ENCODE measurements at regions not wholly inside any gene's neighbourhood (a gene's known extent, or its start where the extent isn't known, plus 50 kb on each side); places are given as distances from the start of the nearest gene placed in this dataset.

GRCh38 chr15:48061605-48062004, 59.2 kb upstream of the SLC24A5 start:
- FAIRE-seq = no peak
- no peak for ATAC-seq
- WGBS, 2 donors = 69 to 76% methylated on average over 6 of the region's 6 CpGs
- no peak for DNase-seq
- H3K4me3 ChIP-seq = no peak overlapping the region
- intact Hi-C loops (cut with DNase I) = no loop called here
- TF ChIP-seq CTCF (IDR thresholded peaks at IDR 0.05) = no peak
- H3K36me3 ChIP-seq = no peaks in the 10 kb centered on the region
- H3K9me3 ChIP-seq = no peaks in the 10 kb centered on the region
- no peaks in the 10 kb centered on the region for H3K4me1 ChIP-seq
- H3K27me3 ChIP-seq = no peaks in the 10 kb centered on the region
- H3K27ac ChIP-seq = no peak overlapping the region

GRCh38 chr15:48062148-48062872, 58.5 kb upstream of the SLC24A5 start:
- Histone ChIP-seq H3K36me3 (no peaks in the 10 kb centered on the region), H3K4me3 (no peak overlapping the region), H3K27ac (no peak overlapping the region), H3K4me1 (no peaks in the 10 kb centered on the region), H3K9me3 (no peaks in the 10 kb centered on the region), H3K27me3 (no peaks in the 10 kb centered on the region)
- FAIRE-seq (no peak), ATAC-seq (peak in 2 of 4 donors; percentile 52 to 75), DNase-seq (no peak)
- 65 to 67% methylated on average over 11 of the region's 11 CpGs for WGBS, 2 donors
- no peak for TF ChIP-seq CTCF (IDR thresholded peaks at IDR 0.05)
- intact Hi-C loops (cut with DNase I) = no loop called here

GRCh38 chr15:48063411-48063985, 57.3 kb upstream of the SLC24A5 start:
- FAIRE-seq (no peak), DNase-seq (no peak), ATAC-seq (no peak)
- WGBS, 2 donors = 47 to 48% methylated on average over 2 of the region's 2 CpGs
- Histone ChIP-seq H3K27me3 (no peaks in the 10 kb centered on the region), H3K36me3 (no peaks in the 10 kb centered on the region), H3K4me1 (no peaks in the 10 kb centered on the region), H3K27ac (no peak overlapping the region), H3K4me3 (no peak overlapping the region), H3K9me3 (no peaks in the 10 kb centered on the region)
- intact Hi-C loops (cut with DNase I) = no loop called here
- no peak for TF ChIP-seq CTCF (IDR thresholded peaks at IDR 0.05)

- TF ChIP-seq CTCF (IDR thresholded peaks at IDR 0.05) = no peak
- FAIRE-seq = no peak
These were observed 56.4 kb upstream of the SLC24A5 start for GRCh38 chr15:48064421-48064820.

GRCh38 chr15:48066456-48066855, 54.3 kb upstream of the SLC24A5 start:
- H3K36me3 ChIP-seq = no peaks in the 10 kb centered on the region
- H3K9me3 ChIP-seq = no peaks in the 10 kb centered on the region
- DNase-seq (no peak), ATAC-seq (no peak), FAIRE-seq (no peak)
- no peaks in the 10 kb centered on the region for H3K27me3 ChIP-seq
- 53% methylated on average over 3 of the region's 3 CpGs for WGBS, 2 donors
- no peak overlapping the region for H3K27ac ChIP-seq
- TF ChIP-seq CTCF (IDR thresholded peaks at IDR 0.05) = no peak
- H3K4me1 ChIP-seq = no peaks in the 10 kb centered on the region
- H3K4me3 ChIP-seq = no peak overlapping the region
- intact Hi-C loops (cut with DNase I) = no loop called here

More at GRCh38 chr15:48064421-48064820, 56.4 kb upstream of the SLC24A5 start:
- DNase-seq (no peak), ATAC-seq (no peak)
- H3K9me3 ChIP-seq = no peaks in the 10 kb centered on the region
- no peaks in the 10 kb centered on the region for H3K36me3 ChIP-seq
- H3K27ac ChIP-seq = no peak overlapping the region
- intact Hi-C loops (cut with DNase I) = no loop called here
- H3K27me3 ChIP-seq = no peaks in the 10 kb centered on the region
- H3K4me3 ChIP-seq = no peak overlapping the region
- WGBS, 2 donors = 71 to 79% methylated on average over 2 of the region's 2 CpGs
- no peaks in the 10 kb centered on the region for H3K4me1 ChIP-seq
